Endothelial cell of umbilical vein (primary cell): ENCODE measurements at regions not wholly inside any gene's neighbourhood (a gene's known extent, or its start where the extent isn't known, plus 50 kb on each side); places are given as distances from the start of the nearest gene placed in this dataset.

Source experiments
- BruUV-seq: library from RNA; stranded (reverse); fragments of 400-500 nt; replicated peaks from 2 replicates; lab custom pipeline; 2021; lab: Mats Ljungman, UMichigan
- CTCF ChIA-PET: fragments of 300-600, 350-600 bp; sonication (Branson Sonifier 250); formaldehyde crosslinking; loops from one replicate; lab custom pipeline; 2021; ENCODE audit warnings: antibody characterized with exemption, inconsistent platforms; lab: Charles Lee
- POLR2A ChIA-PET: fragments of 300-600, 350-600 bp; sonication (Branson Sonifier 250); formaldehyde crosslinking; loops from one replicate; lab custom pipeline; 2021; ENCODE audit warnings: antibody characterized with exemption, inconsistent platforms; lab: Charles Lee
- DNase-seq: peaks from one replicate; pipeline ENCODE4 v3.0.0-alpha.2; 2011; ENCODE audit warnings: low read depth, low spot score
- FAIRE-seq: peaks from 2 replicates; lab custom pipeline; 2011; peaks lifted over from hg19 to GRCh38; lab: Jason Lieb, UNC
- H2AFZ ChIP-seq: 2 replicates; pipeline ENCODE4 v1.6.0; 2012; ENCODE audit warnings: low read depth, low read length, control low read depth, inconsistent platforms
- H3K27ac ChIP-seq: 2 replicates; pipeline ENCODE4 v1.5.1; 2011; ENCODE audit warnings: low read depth, mild to moderate bottlenecking, control low read depth, low read length, moderate library complexity; ENCODE audit not compliant: insufficient read depth
- H3K27me3 ChIP-seq, 2 experiments: 2 replicates each; pipeline versions ENCODE4 v1.6.0 to v1.6.1; 2011; ENCODE audit warnings: low read length in 2 of 2, mixed read lengths in 1 of 2; ENCODE audit not compliant: control insufficient read depth in 2 of 2, insufficient read depth in 2 of 2
- H3K36me3 ChIP-seq, 2 experiments: 2 replicates in 1 of 2; 3 replicates in 1 of 2; pipeline ENCODE4 v1.5.1; 2011; ENCODE audit warnings: low read length in 2 of 2, mild to moderate bottlenecking in 1 of 2, moderate library complexity in 1 of 2; ENCODE audit not compliant: control insufficient read depth in 2 of 2, insufficient read depth in 2 of 2; ENCODE audit errors: extremely low read depth in 1 of 2
- H3K4me1 ChIP-seq: 3 replicates; pipeline ENCODE4 v1.5.1; 2011; ENCODE audit warnings: mild to moderate bottlenecking, low read length; ENCODE audit not compliant: control insufficient read depth, insufficient read depth; ENCODE audit errors: extremely low read depth
- H3K4me2 ChIP-seq: 2 replicates; pipeline ENCODE4 v1.6.1; 2011; ENCODE audit warnings: low read length, control low read depth, mixed read lengths; ENCODE audit not compliant: insufficient read depth
- H3K4me3 ChIP-seq, 3 experiments: fragments of 200-600 bp in 1 of 3; sonication (generic), shearing (Covaris generic) in 1 of 3; replicated peaks in 1 of 3; 2 replicates each; pipeline ENCODE4 v1.5.1; 2011 to 2016; ENCODE audit warnings: control low read depth in 3 of 3, low read length in 3 of 3, mild to moderate bottlenecking in 2 of 3, inconsistent platforms in 1 of 3, low read depth in 1 of 3, moderate library complexity in 1 of 3; ENCODE audit not compliant: insufficient read depth in 1 of 3
- H3K79me2 ChIP-seq: 2 replicates; pipeline ENCODE4 v1.6.0; 2012; ENCODE audit warnings: low read length, inconsistent platforms; ENCODE audit not compliant: control insufficient read depth, insufficient read depth
- H3K9ac ChIP-seq: replicated peaks from 2 replicates; pipeline ENCODE3; 2011; ENCODE audit warnings: low read length, control low read depth; ENCODE audit not compliant: insufficient read depth; ENCODE audit errors: extremely low read depth
- H3K9me1 ChIP-seq: replicated peaks from 3 replicates; pipeline ENCODE4 v1.6.0; 2011; ENCODE audit warnings: mild to moderate bottlenecking, low read length; ENCODE audit not compliant: control insufficient read depth, insufficient read depth; ENCODE audit errors: extremely low read depth
- H3K9me3 ChIP-seq: replicated peaks from 2 replicates; pipeline ENCODE4 v1.5.1; 2012; ENCODE audit warnings: low read length, inconsistent platforms; ENCODE audit not compliant: control insufficient read depth, insufficient read depth
- H4K20me1 ChIP-seq: replicated peaks from 2 replicates; pipeline ENCODE3; 2011; ENCODE audit warnings: mild to moderate bottlenecking, low read length; ENCODE audit not compliant: control insufficient read depth, insufficient read depth; ENCODE audit errors: extremely low read depth
- GATA2 ChIP-seq: IDR thresholded peaks from 2 replicates; pipeline ENCODE4 v1.7.0; 2011; ENCODE audit warnings: low read depth, mild to moderate bottlenecking, moderate library complexity, mixed read lengths, low read length; ENCODE audit not compliant: insufficient read length, insufficient read depth
- JUN ChIP-seq: IDR thresholded peaks from 2 replicates; pipeline ENCODE4 v1.6.1; 2011; ENCODE audit warnings: borderline replicate concordance, low read depth; ENCODE audit not compliant: insufficient read length, insufficient read depth
- dilution Hi-C: fragments of 300-500 bp; cut with MboI; formaldehyde crosslinking; loops from one replicate; pipeline ENCODE4 v1.15.0; 2019; ENCODE audit warnings: low sequenced_read_pairs; ENCODE audit not compliant: extremely low pct_ligation_motif_present
- intact Hi-C: fragments of 100-400 bp; cut with micrococcal nuclease; formaldehyde crosslinking; loops from one replicate; pipeline ENCODE4 v1.10.0; 2022
- TF ChIP-seq, protein P1 (sequence below), 2 donors: IDR thresholded peaks; 1 replicate in 1 of 2; 2 replicates in 1 of 2; pipeline ENCODE4 v1.5.1; 2011; ENCODE audit warnings: low read length in 2 of 2, mild to moderate bottlenecking in 2 of 2, moderate library complexity in 2 of 2, control low read depth in 1 of 2, inconsistent platforms in 1 of 2, low read depth in 1 of 2; ENCODE audit not compliant: insufficient read depth in 1 of 2; ENCODE audit errors: extremely low read depth in 1 of 2

DNA sequence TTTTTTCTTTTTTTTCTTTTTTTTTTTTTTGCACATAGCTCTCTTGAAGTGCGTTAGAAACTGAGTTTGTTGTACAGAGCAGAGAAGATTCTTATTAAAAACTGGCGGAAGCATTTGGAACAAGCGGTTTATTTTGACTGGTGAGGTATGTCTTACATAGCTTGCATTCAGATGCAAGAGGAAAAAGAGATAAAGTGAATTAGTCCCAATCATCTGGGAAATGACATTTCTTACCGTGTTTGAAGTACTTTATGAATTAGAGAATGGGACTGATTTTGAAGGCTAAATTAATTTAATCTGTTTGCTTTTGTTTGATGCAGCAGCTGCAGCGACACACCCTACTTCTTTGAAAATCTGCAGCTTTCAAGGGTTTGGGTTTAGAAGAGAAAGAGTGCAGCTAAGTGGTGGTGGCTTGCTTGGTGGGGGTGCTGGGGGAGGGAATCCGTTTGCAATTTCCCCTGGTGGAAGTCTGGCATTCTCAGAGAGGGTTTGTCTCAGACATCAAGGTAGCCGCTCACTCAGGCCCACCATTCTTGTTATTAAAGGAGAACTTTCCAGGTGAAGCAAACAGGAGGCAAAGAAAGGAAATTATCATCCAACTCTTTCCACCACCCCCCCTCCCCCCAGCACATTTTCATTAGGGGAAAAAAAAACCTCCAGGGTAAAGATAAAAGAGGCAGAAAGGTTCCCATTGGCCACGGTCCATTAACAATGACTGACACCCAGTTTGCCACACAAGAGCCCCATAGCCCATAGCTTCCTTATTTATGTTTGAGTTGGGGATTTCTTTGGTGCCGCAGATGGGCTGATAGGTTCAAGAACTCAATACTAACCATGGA is 231.7 kb downstream of the SKIDA1 start:
- Histone ChIP-seq H3K4me2 (peak overlapping the region; percentile 61), H2AFZ (peak overlapping the region; percentile 28), H3K9me3 (no peaks in the 10 kb centered on the region), H3K79me2 (no peaks in the 10 kb centered on the region), H3K27ac (peak overlapping the region; percentile 83), H3K36me3 (no peaks in the 10 kb centered on the region), H3K4me1 (peaks cover 19% of the 10 kb centered on the region), H3K27me3 (no peaks in the 10 kb centered on the region), H3K9ac (peak overlapping the region; percentile 76), H3K9me1 (no peaks in the 10 kb centered on the region), H4K20me1 (no peaks in the 10 kb centered on the region), H3K4me3 (peak overlapping the region in 1 of 3 experiments; percentile 57)
- dilution Hi-C loops (no loop called here), intact Hi-C loops (loop anchor here (1.0 to 5.0 kb wide), 5 partner anchors 21 to 234 kb away; partner anchors contain the start of gene SKIDA1)
- TF ChIP-seq, protein P1, sequence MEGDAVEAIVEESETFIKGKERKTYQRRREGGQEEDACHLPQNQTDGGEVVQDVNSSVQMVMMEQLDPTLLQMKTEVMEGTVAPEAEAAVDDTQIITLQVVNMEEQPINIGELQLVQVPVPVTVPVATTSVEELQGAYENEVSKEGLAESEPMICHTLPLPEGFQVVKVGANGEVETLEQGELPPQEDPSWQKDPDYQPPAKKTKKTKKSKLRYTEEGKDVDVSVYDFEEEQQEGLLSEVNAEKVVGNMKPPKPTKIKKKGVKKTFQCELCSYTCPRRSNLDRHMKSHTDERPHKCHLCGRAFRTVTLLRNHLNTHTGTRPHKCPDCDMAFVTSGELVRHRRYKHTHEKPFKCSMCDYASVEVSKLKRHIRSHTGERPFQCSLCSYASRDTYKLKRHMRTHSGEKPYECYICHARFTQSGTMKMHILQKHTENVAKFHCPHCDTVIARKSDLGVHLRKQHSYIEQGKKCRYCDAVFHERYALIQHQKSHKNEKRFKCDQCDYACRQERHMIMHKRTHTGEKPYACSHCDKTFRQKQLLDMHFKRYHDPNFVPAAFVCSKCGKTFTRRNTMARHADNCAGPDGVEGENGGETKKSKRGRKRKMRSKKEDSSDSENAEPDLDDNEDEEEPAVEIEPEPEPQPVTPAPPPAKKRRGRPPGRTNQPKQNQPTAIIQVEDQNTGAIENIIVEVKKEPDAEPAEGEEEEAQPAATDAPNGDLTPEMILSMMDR (IDR thresholded peaks at IDR 0.05; ENCODE audit: extremely low read depth in 1 of 2, insufficient read depth in 1 of 2, low read depth in 1 of 2, low read length in 2 of 2), result no peak
- TF ChIP-seq JUN (no peak), GATA2 (no peak)
- ChIA-PET POLR2A (interaction anchor here (0.6 to 0.9 kb wide), 2 partner anchors 37 to 79 kb away, joined by 3 to 6 read pairs; no protein-coding TSS in a partner anchor), CTCF (interaction anchor here (0.6 to 1.5 kb wide), 9 partner anchors 15 to 180 kb away, joined by 3 to 6 read pairs (median 4); no protein-coding TSS in a partner anchor)
- BruUV-seq, result no TSS peak
- FAIRE-seq (peak; percentile 8), DNase-seq (no peak)
